GM21825 (cell line): ENCODE measurements at regions not wholly inside any gene's neighbourhood (a gene's known extent, or its start where the extent isn't known, plus 50 kb on each side); places are given as distances from the start of the nearest gene placed in this dataset.
"Not testable (repeated sequence)": the region's sequence is repeated elsewhere in the genome, so short reads cannot be mapped to it uniquely, and the experiment has no call there.

Experiments
- ATAC-seq: cut with Tn5 transposase; IDR thresholded peaks from one replicate; pipeline ENCODE4 v1.9.1; 2021; ENCODE audit warnings: mild to moderate bottlenecking, moderate library complexity; ENCODE audit not compliant: unreplicated experiment

GRCh38 chr14:43479596-43480195 is 1027.4 kb downstream of the FSCB start:
- ATAC-seq: no peak

GRCh38 chr14:43476822-43477221 is 1030.3 kb downstream of the FSCB start:
- no peak for ATAC-seq

- ATAC-seq: no peak
These were observed 1031.3 kb downstream of the FSCB start for GRCh38 chr14:43475757-43476156.

DNA sequence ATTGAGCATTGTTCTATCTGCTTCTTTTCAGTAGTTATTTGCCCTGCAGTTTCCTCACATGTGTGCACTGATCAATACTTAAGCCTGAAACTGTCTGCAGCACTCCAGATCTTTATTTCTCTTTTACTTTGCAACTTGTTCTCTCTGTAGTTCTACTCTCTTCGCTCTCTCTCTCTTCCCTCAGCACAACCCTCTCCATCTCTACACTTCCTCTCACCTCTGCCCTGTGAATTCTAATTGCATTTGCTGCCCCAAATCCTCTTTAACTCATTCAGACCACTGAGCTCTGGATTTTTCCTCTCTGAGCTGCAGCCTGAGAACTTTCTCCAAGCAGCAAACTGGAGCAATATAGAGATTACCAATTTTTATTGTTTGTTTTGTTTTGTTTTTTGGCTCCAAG is 1035.5 kb downstream of the FSCB start:
- no peak for ATAC-seq

DNA sequence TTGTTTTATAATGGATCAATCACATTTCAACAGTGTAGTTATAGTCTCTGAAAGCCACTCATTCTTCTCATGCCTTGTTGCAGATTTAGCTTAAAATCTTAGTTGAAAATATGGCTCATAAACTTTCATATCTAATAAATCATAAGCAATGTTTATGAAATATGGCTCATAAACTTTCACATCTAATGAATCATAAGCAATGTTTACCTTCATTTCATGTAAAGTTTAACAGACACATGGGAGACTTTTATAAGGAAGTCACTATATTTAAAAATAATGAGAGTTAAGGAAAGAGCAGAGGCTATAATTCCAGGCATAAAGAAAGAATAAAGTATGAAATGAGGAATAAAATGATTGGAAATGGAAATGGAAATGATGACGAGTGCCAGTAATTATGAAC is 1042.1 kb downstream of the FSCB start:
- ATAC-seq: no peak

GRCh38 chr14:43449291-43449690 is 1057.8 kb downstream of the FSCB start:
- ATAC-seq: no peak

DNA sequence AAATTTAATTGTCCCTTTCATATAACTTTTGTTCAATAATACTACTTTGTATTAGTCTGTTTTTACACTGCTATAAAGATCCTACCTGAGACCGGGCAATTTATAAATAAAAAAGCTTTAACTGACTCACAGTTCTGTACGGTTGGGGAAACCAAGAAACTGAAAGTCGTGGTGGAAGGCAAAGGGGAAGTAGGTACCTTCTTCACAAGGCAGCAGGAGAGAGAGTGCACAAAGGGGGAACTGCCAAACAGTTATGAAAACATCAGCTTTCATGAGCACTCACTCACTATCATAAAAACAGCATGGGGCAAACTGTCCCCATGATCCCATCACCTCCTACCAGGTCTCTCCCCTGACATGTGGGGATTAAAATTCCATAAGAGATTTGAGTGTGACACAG is 1069.0 kb downstream of the FSCB start:
- no peak for ATAC-seq

- ATAC-seq: no peak
These were observed 1088.8 kb downstream of the FSCB start for GRCh38 chr14:43418324-43418723.

DNA sequence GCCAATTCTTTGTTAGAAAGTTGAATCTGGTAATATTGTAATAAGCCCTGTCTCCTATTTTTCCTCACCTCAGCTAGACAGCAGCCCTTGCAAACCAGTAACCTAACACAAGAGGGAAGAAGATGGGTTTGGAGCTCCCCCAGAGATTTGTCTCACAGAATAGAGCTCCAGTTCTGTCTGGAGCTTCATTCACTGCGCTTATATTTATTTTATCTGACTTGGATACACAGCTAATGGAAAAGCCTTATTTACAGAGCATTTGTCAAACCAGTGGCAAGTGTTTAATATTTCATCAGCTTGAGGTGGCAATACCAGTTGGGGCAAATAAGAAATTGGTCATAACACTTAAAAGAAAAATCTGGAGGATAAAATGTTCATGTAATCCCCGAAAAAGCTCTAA is 1094.0 kb downstream of the FSCB start:
- no peak for ATAC-seq

- no peak for ATAC-seq
These were observed 1095.2 kb downstream of the FSCB start for GRCh38 chr14:43411841-43412240.

- ATAC-seq: no peak
These were observed 1096.5 kb downstream of the FSCB start for GRCh38 chr14:43410631-43411030.

DNA sequence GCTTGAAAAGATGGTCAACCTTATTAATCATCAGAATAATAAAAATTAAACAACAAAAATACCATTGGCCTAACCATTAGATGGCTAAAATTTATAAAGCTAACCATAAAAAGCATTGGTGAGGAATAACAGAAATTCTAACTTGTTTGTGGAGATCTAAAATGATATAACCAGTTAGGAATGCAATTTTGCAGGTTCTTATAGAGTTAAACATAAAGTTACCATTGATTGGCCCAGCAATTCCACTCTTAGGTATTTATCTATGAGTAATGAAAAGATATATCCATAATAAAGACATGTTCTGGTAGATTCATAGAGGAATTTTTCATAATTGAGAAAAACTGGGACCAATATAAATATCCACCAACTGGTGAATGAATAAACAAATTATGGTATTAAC is 1098.6 kb downstream of the FSCB start:
- ATAC-seq: no peak

DNA sequence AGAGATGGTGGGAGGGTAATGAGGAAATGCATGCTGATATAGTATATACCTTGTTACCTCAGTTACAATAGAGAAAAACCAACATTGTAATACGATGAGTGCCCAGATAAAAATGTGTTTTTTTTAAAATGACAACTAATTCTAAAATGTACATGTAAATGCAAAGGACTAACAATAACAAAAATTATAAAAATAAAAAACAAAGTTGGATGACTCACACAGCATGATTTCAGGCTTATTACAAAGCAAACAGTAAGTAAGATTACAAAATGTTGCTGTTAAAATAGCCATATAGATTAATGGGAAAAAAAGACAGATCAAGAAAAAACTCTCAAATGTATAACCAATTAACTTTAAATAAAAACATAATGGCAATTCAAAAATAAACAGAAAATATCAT is 1099.4 kb downstream of the FSCB start:
- ATAC-seq: no peak

- ATAC-seq: no peak
These were observed 1100.2 kb downstream of the FSCB start for GRCh38 chr14:43406931-43407330.

DNA sequence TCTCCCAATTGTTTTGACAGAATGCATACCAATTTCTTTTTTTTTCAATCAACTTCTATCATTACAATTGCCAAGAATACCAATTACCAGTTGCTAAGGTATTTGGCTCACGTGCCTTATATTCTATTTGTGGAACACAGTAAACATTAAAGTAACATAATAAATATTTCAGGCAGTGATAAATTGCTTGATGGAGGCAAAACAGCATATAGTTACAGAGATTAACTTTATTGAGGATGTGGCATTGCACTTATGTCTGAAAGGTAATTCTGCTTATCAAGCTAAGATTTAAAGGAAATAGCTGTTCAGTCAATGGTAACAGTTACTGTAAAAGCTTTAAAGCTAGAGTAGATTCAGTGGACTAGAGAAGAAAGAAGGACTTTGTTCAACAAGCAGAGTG is 1107.8 kb downstream of the FSCB start:
- no peak for ATAC-seq

GRCh38 chr14:43370565-43370896 is 1136.6 kb downstream of the FSCB start:
- not testable (repeated sequence) for ATAC-seq

GRCh38 chr14:43369710-43370564 is 1137.1 kb downstream of the FSCB start:
- no peak for ATAC-seq

- no peak for ATAC-seq
These were observed 1144.5 kb downstream of the FSCB start for GRCh38 chr14:43362586-43362985.

DNA sequence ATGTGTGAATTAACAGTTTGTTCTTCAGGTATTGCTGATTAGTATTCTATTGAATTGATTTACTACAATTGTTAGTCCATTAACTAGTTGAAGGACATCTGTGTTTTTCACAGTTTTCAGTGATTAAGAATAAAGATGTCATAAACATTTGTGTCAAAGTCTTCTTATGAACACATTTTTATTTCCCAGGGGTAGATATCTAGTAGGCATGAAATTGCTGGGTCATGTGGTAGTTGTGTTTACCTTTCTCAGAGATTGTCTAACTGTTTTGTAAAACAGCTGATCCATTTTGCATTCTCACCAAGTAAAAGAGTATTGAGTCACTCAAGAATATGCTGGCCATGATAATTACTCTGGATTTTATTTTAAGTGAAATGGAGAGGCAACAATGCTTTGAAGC is 1145.3 kb downstream of the FSCB start:
- ATAC-seq: no peak

- ATAC-seq: no peak
These were observed 1146.8 kb downstream of the FSCB start for GRCh38 chr14:43360239-43360638.

GRCh38 chr14:43359317-43359716 is 1147.8 kb downstream of the FSCB start:
- no peak for ATAC-seq

- ATAC-seq: no peak
These were observed 1150.0 kb downstream of the FSCB start for GRCh38 chr14:43356979-43357545.
